ENCODE measurements at regions not wholly inside any gene's neighbourhood (a gene's known extent, or its start where the extent isn't known, plus 50 kb on each side); places are given as distances from the start of the nearest gene placed in this dataset.

DNA sequence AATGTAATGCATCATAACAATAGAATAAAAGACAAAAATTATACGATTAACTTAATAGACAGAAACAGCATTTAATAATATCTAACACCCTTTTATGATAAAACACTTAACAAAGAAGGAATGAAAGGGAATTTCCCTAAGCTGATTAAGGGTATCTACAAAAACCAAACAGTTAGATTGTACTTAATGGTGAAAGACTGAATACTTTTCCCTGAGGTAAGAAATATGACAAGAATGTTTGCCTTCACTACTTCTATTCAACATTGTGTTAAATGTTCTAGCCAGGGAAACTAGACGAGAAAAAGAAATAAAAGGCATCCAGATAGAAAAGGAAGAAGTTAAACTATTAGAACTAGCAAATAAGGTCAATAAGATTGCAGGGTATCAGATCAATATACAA, 276.9 kb downstream of the BAMBI start:
- no peaks in the 10 kb centered on the region for H3K36me3 ChIP-seq
- H3K27ac ChIP-seq: no peak overlapping the region
- intact Hi-C loops (cut with DNase I): no loop called here
- no peak overlapping the region for H3K4me3 ChIP-seq
- ATAC-seq (no peak), DNase-seq (no peak)
- no peaks in the 10 kb centered on the region for H3K9me3 ChIP-seq
- no peaks in the 10 kb centered on the region for H3K27me3 ChIP-seq
- H3K4me1 ChIP-seq: no peaks in the 10 kb centered on the region
- TF ChIP-seq, protein P1, sequence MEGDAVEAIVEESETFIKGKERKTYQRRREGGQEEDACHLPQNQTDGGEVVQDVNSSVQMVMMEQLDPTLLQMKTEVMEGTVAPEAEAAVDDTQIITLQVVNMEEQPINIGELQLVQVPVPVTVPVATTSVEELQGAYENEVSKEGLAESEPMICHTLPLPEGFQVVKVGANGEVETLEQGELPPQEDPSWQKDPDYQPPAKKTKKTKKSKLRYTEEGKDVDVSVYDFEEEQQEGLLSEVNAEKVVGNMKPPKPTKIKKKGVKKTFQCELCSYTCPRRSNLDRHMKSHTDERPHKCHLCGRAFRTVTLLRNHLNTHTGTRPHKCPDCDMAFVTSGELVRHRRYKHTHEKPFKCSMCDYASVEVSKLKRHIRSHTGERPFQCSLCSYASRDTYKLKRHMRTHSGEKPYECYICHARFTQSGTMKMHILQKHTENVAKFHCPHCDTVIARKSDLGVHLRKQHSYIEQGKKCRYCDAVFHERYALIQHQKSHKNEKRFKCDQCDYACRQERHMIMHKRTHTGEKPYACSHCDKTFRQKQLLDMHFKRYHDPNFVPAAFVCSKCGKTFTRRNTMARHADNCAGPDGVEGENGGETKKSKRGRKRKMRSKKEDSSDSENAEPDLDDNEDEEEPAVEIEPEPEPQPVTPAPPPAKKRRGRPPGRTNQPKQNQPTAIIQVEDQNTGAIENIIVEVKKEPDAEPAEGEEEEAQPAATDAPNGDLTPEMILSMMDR (IDR thresholded peaks at IDR 0.05): no peak

DNA sequence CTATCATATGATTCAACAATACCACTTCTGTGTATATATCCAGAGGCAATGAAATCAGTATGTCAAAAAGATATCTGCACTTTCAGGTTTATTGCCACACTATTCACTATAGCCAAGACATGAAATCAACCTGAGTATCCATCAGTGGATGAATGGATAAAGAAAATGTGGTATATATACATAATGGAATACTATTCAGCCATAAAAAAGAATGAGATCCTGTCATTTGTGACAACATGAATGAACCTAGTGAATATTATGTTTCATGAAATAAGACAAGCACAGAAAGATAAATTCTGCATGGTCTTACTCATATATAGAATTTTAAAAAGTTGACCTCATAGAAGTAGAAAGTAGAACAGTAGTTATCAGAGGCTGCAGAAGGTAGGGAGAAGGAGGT, 281.1 kb downstream of the BAMBI start:
- TF ChIP-seq, protein P1 (IDR thresholded peaks at IDR 0.05): no peak

DNA sequence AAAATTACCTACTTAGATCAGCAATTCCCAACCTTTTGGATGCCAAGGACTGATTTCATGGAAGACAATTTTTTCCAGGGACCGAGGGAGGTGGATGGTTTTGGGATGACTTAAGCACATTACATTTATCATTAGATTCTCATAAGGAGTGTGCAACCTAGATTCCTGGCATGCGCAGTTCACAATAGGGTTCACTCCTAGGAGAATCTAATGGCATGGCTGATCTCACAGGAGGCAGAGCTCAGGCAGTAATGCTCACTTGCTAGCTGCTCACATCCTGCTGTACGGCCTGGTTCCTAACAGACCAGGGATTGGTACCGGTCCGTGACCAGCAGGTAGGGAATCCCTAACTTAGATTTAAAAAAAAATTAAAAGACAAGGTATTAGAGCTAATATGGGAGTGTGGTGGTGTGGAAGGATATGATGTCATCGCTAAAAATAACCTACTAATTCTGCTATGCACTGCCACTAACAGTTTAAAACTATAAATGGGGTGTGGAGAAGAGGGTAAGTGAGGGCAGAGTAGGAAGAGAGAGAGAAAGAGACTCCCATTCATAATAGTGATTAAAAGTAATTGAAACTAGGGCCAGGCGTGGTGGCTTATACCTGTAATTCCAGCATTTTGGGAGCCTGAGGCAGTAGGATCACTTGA, 282.7 kb downstream of the BAMBI start:
- intact Hi-C loops (cut with DNase I): no loop called here
- H3K9me3 ChIP-seq: no peaks in the 10 kb centered on the region
- no peaks in the 10 kb centered on the region for H3K4me1 ChIP-seq
- ATAC-seq (no peak), DNase-seq (no peak)
- TF ChIP-seq, protein P1 (IDR thresholded peaks at IDR 0.05): no peak
- H3K36me3 ChIP-seq: no peaks in the 10 kb centered on the region
- no peaks in the 10 kb centered on the region for H3K27me3 ChIP-seq
- no peak overlapping the region for H3K4me3 ChIP-seq
- H3K27ac ChIP-seq: no peak overlapping the region

More for the DNA sequence above, 281.1 kb downstream of the BAMBI start:
- H3K4me1 ChIP-seq: no peaks in the 10 kb centered on the region
- ATAC-seq (no peak), DNase-seq (no peak)
- H3K36me3 ChIP-seq: no peaks in the 10 kb centered on the region
- H3K9me3 ChIP-seq: no peaks in the 10 kb centered on the region
- no peaks in the 10 kb centered on the region for H3K27me3 ChIP-seq
- H3K27ac ChIP-seq: no peak overlapping the region
- no peak overlapping the region for H3K4me3 ChIP-seq
- intact Hi-C loops (cut with DNase I): no loop called here

DNA sequence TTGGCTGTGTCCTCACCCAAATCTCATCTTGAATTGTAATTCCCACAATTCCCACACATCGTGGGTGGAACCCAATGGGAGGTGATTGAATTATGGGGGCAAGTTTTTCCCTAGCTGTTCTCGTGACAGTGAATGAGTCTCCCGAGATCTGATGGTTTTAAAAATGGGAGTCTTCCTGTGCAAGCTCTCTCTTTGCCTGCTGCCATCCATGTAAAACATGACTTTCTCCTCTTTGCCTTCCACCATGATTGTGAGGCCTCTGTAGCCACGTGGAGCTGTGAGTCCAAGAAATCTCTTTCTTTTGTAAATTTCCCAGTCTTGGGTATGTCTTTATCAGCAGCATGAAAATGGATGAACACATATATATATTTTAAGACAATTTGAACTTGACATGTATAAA, 285.4 kb downstream of the BAMBI start:
- ATAC-seq: no peak
- no peak overlapping the region for H3K27ac ChIP-seq
- H3K4me1 ChIP-seq: no peaks in the 10 kb centered on the region
- TF ChIP-seq, protein P1 (IDR thresholded peaks at IDR 0.05): no peak
- H3K4me3 ChIP-seq: no peak overlapping the region
- H3K9me3 ChIP-seq: no peaks in the 10 kb centered on the region
- DNase-seq: no peak
- intact Hi-C loops (cut with DNase I): no loop called here
- H3K36me3 ChIP-seq: no peaks in the 10 kb centered on the region
- H3K27me3 ChIP-seq: no peaks in the 10 kb centered on the region

DNA sequence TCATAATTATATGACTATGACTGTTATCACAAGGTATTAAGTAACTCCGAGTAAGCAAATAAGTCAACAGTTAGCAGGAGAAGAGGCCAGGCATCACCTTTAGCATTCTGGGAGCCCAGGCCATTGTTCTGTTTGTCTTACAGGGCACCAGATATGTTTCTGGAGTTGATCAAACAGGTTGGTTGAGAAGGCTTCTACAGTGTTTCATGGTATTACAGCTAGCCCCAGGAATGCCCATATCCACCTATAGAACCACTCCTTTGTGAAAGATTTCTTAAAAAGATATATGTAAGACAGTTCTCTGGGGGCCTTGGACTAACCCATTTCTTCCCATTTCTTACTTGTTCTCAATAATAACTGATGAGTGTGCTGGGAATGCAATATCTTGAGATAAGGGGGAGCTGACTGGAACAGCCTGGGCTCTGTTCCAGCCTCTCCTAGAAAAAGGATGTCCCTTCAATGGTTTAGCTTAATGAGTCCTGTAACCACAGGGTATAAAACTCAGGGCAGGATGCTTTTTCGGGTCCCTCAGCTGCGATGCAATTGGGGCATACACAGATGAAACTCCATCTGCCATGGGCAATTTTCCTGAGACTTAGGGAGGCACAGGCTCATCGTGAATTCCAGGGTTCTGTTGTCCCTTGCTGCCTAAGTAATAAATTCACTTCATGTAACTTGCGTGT, 286.4 kb downstream of the BAMBI start:
- H3K27me3 ChIP-seq: no peaks in the 10 kb centered on the region
- intact Hi-C loops (cut with DNase I): no loop called here
- H3K9me3 ChIP-seq: no peaks in the 10 kb centered on the region
- ATAC-seq: no peak
- H3K36me3 ChIP-seq: no peaks in the 10 kb centered on the region
- H3K4me1 ChIP-seq: no peaks in the 10 kb centered on the region
- TF ChIP-seq, protein P1 (IDR thresholded peaks at IDR 0.05): no peak
- H3K4me3 ChIP-seq: no peak overlapping the region
- no peak for DNase-seq
- no peak overlapping the region for H3K27ac ChIP-seq

Data from upper lobe of right lung (tissue), 1 donor.